Neural progenitor cell (in vitro differentiated cells): ENCODE measurements at regions not wholly inside any gene's neighbourhood (a gene's known extent, or its start where the extent isn't known, plus 50 kb on each side); places are given as distances from the start of the nearest gene placed in this dataset.

Experiments
- EZH2 ChIP-seq: fragments of 200-600 bp; sonication (generic); IDR thresholded peaks from 2 replicates; pipeline ENCODE4 v1.6.1; 2017; ENCODE audit warnings: antibody characterized with exemption, mild to moderate bottlenecking, moderate library complexity
- TF ChIP-seq, protein P1 (sequence below): fragments of 200-600 bp; sonication (generic); IDR thresholded peaks from 2 replicates; pipeline ENCODE4 v1.5.1; 2017; ENCODE audit warnings: antibody characterized with exemption, mild to moderate bottlenecking

DNA sequence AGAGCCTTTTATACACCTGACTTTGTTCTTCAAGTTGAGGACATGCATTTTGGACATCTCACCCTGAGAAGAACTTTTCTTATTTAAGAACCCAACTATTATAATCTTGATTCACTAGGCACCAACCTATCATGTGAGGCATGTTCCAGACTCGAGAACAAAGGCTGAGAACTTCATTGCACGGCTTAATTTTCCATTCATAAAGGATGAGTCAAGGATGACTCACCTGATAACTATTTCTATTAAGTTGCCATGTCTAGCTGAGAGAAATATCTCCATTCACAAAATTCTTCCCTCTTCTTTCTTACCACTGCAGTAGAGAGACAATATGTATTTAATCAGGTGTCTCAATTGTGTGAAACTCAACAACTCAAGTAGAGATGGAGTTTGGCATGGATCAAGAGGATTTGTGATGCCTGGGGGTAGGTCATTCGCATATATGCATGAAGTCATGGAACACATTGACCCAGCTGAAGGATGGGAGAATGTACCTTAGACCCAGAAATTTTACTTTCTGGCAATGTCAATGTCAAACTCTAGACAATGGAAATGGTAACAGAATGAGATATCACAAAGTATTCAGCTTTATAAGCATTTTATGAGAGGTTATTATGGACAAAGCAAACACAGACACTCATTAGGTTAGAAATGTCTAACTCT is 173.2 kb upstream of the PRNP start:
- TF ChIP-seq, protein P1, sequence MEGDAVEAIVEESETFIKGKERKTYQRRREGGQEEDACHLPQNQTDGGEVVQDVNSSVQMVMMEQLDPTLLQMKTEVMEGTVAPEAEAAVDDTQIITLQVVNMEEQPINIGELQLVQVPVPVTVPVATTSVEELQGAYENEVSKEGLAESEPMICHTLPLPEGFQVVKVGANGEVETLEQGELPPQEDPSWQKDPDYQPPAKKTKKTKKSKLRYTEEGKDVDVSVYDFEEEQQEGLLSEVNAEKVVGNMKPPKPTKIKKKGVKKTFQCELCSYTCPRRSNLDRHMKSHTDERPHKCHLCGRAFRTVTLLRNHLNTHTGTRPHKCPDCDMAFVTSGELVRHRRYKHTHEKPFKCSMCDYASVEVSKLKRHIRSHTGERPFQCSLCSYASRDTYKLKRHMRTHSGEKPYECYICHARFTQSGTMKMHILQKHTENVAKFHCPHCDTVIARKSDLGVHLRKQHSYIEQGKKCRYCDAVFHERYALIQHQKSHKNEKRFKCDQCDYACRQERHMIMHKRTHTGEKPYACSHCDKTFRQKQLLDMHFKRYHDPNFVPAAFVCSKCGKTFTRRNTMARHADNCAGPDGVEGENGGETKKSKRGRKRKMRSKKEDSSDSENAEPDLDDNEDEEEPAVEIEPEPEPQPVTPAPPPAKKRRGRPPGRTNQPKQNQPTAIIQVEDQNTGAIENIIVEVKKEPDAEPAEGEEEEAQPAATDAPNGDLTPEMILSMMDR, result no peak
- no peak for TF ChIP-seq EZH2
